Activated naive CD4-positive, alpha-beta T cell treated with anti-CD3 and anti-CD28 coated beads, Interleukin-2, amount 50 U/mL, for 72 hours (primary cell): ENCODE measurements at regions not wholly inside any gene's neighbourhood (a gene's known extent, or its start where the extent isn't known, plus 50 kb on each side); places are given as distances from the start of the nearest gene placed in this dataset.

Source experiments
- ATAC-seq, 2 donors: fragments of 150-1000 bp; cut with Tn5 transposase; 2 replicates each; pipeline ENCODE4 v1.10.0; 2021; ENCODE audit warnings: mild to moderate bottlenecking in 2 of 2, moderate library complexity in 2 of 2
- DNase-seq, 2 donors: peaks; one replicate each; pipeline ENCODE4 v3.0.0; 2021 to 2022; ENCODE audit warnings: low spot score in 2 of 2
- H3K27ac Mint-ChIP-seq, 2 donors: one replicate each; pipeline ENCODE4 v1.8.0; 2022; ENCODE audit warnings: mild to moderate bottlenecking in 2 of 2, mixed read lengths in 2 of 2
- H3K36me3 Mint-ChIP-seq, 2 donors: one replicate each; pipeline ENCODE4 v1.8.0; 2022; ENCODE audit warnings: mixed read lengths in 2 of 2
- H3K9me3 Mint-ChIP-seq, 2 donors: one replicate each; pipeline ENCODE4 v1.8.0; 2022; ENCODE audit warnings: mixed read lengths in 2 of 2

GRCh38 chrX:39851745-39852455 is 245.9 kb downstream of the BCOR start:
- no peak for ATAC-seq
- H3K9me3 Mint-ChIP-seq = no peaks in the 10 kb centered on the region
- H3K27ac Mint-ChIP-seq = no peak overlapping the region
- DNase-seq = no peak
- H3K36me3 Mint-ChIP-seq = peaks cover 10 to 36% of the 10 kb centered on the region in 2 donors

- no peaks in the 10 kb centered on the region for H3K9me3 Mint-ChIP-seq
- no peak for DNase-seq
- H3K27ac Mint-ChIP-seq = no peak overlapping the region
- no peak for ATAC-seq
- H3K36me3 Mint-ChIP-seq = peaks cover 10 to 36% of the 10 kb centered on the region in 2 donors
Measured at GRCh38 chrX:39852491-39852890, 245.3 kb downstream of the BCOR start.

- DNase-seq = no peak
- no peak for ATAC-seq
- Mint-ChIP-seq H3K9me3 (no peaks in the 10 kb centered on the region), H3K36me3 (peaks cover 10 to 36% of the 10 kb centered on the region in 2 donors), H3K27ac (peak overlapping the region; percentile 96 to 99)
Measured at GRCh38 chrX:39853417-39854030, 244.2 kb downstream of the BCOR start.

GRCh38 chrX:39854772-39855747 is 242.7 kb downstream of the BCOR start:
- Mint-ChIP-seq H3K27ac (peak overlapping the region; percentile 96 to 99), H3K9me3 (no peaks in the 10 kb centered on the region), H3K36me3 (peaks cover 7 to 30% of the 10 kb centered on the region in 2 donors)
- DNase-seq = peak; percentile 67 to 84
- ATAC-seq = peak; percentile 82 to 86

- H3K27ac Mint-ChIP-seq = peak overlapping the region; percentile 96 to 99
- no peaks in the 10 kb centered on the region for H3K9me3 Mint-ChIP-seq
- ATAC-seq (peak; percentile 32 to 49), DNase-seq (peak; percentile 62 to 65)
- H3K36me3 Mint-ChIP-seq = peaks cover 5 to 26% of the 10 kb centered on the region in 2 donors
Measured at GRCh38 chrX:39855748-39856129, 242.0 kb downstream of the BCOR start.

GRCh38 chrX:39856472-39857121 is 241.2 kb downstream of the BCOR start:
- DNase-seq (no peak), ATAC-seq (no peak)
- Mint-ChIP-seq H3K9me3 (no peaks in the 10 kb centered on the region), H3K27ac (peak overlapping the region in 1 of 2 donors; percentile 6), H3K36me3 (peaks cover 1 to 17% of the 10 kb centered on the region in 2 donors)

GRCh38 chrX:39857780-39858179 is 240.0 kb downstream of the BCOR start:
- Mint-ChIP-seq H3K9me3 (no peaks in the 10 kb centered on the region), H3K36me3 (peaks cover 0 to 12% of the 10 kb centered on the region in 2 donors), H3K27ac (peak overlapping the region; percentile 37 to 91)
- DNase-seq (peak; percentile 30 to 68), ATAC-seq (peak; percentile 11 to 37)

GRCh38 chrX:39859991-39860861 is 237.5 kb downstream of the BCOR start:
- Mint-ChIP-seq H3K27ac (peak overlapping the region; percentile 78 to 95), H3K36me3 (peaks cover 0 to 6% of the 10 kb centered on the region in 2 donors), H3K9me3 (no peaks in the 10 kb centered on the region)
- DNase-seq (peak; percentile 75 to 88), ATAC-seq (peak; percentile 73 to 83)

GRCh38 chrX:39862963-39863362 is 234.8 kb downstream of the BCOR start:
- DNase-seq = no peak
- Mint-ChIP-seq H3K9me3 (no peaks in the 10 kb centered on the region), H3K27ac (no peak overlapping the region), H3K36me3 (peaks cover 0 to 6% of the 10 kb centered on the region in 2 donors)
- no peak for ATAC-seq

GRCh38 chrX:39866229-39866628 is 231.5 kb downstream of the BCOR start:
- Mint-ChIP-seq H3K9me3 (no peaks in the 10 kb centered on the region), H3K27ac (no peak overlapping the region), H3K36me3 (peaks cover 0 to 6% of the 10 kb centered on the region in 2 donors)
- DNase-seq = no peak
- no peak for ATAC-seq

GRCh38 chrX:39869846-39870601 is 227.7 kb downstream of the BCOR start:
- peak overlapping the region; percentile 89 to 90 for H3K27ac Mint-ChIP-seq
- H3K9me3 Mint-ChIP-seq = peaks cover 4 to 7% of the 10 kb centered on the region in 2 donors
- ATAC-seq (peak; percentile 55 to 69), DNase-seq (peak; percentile 54 to 82)
- peaks cover 0 to 7% of the 10 kb centered on the region in 2 donors for H3K36me3 Mint-ChIP-seq

GRCh38 chrX:39871648-39872047 is 226.1 kb downstream of the BCOR start:
- no peak for DNase-seq
- H3K9me3 Mint-ChIP-seq = peaks cover 4 to 7% of the 10 kb centered on the region in 2 donors
- peak overlapping the region in 1 of 2 donors; percentile 50 for H3K27ac Mint-ChIP-seq
- H3K36me3 Mint-ChIP-seq = peaks cover 0 to 11% of the 10 kb centered on the region in 2 donors
- ATAC-seq = no peak

GRCh38 chrX:39873117-39873516 is 224.6 kb downstream of the BCOR start:
- peak in 1 of 2 donors; percentile 13 for ATAC-seq
- H3K27ac Mint-ChIP-seq = peak overlapping the region; percentile 86 to 96
- H3K36me3 Mint-ChIP-seq = peaks cover 0 to 11% of the 10 kb centered on the region in 2 donors
- DNase-seq = no peak
- peaks cover 4 to 7% of the 10 kb centered on the region in 2 donors for H3K9me3 Mint-ChIP-seq

- Mint-ChIP-seq H3K9me3 (peaks cover 4 to 7% of the 10 kb centered on the region in 2 donors), H3K36me3 (peaks cover 0 to 11% of the 10 kb centered on the region in 2 donors), H3K27ac (peak overlapping the region; percentile 96 to 99)
- ATAC-seq (peak; percentile 86 to 89), DNase-seq (peak; percentile 63 to 86)
Measured at GRCh38 chrX:39874202-39874816, 223.4 kb downstream of the BCOR start.
